ENCODE measurements at regions not wholly inside any gene's neighbourhood (a gene's known extent, or its start where the extent isn't known, plus 50 kb on each side); places are given as distances from the start of the nearest gene placed in this dataset.
"Not testable (repeated sequence)": the region's sequence is repeated elsewhere in the genome, so short reads cannot be mapped to it uniquely, and the experiment has no call there.

- TF ChIP-seq FOXM1 (IDR thresholded peaks at IDR 0.05; ENCODE audit: borderline replicate concordance); CTBP1 (IDR thresholded peaks at IDR 0.05; ENCODE audit: borderline replicate concordance); NFRKB (IDR thresholded peaks at IDR 0.05); SP1 (IDR thresholded peaks at IDR 0.05): not testable (repeated sequence)
Observed at GRCh38 chr6:58347534-58347933, 1030.1 kb downstream of the PRIM2 start.

All from HEK293T (cell line).